PC-9 (cell line): ENCODE measurements at regions not wholly inside any gene's neighbourhood (a gene's known extent, or its start where the extent isn't known, plus 50 kb on each side); places are given as distances from the start of the nearest gene placed in this dataset.

Experiments
- BruUV-seq: library from RNA; stranded (reverse); fragments of 400-500 nt; replicated peaks from 2 replicates; lab custom pipeline; 2021; lab: Mats Ljungman, UMichigan
- CTCF ChIA-PET: fragments of 300-600 bp; sonication (Branson Sonifier 250); formaldehyde crosslinking; loops from one replicate; lab custom pipeline; 2022; ENCODE audit warnings: antibody characterized with exemption; lab: Charles Lee
- POLR2A ChIA-PET: fragments of 300-600 bp; sonication (Branson Sonifier 250); formaldehyde crosslinking; loops from one replicate; lab custom pipeline; 2022; ENCODE audit warnings: antibody characterized with exemption; ENCODE audit not compliant: unreplicated experiment; lab: Charles Lee
- DNase-seq, 2 experiments: peaks; one replicate each; pipeline versions ENCODE4 v3.0.0 to v3.0.0-alpha.2; 2015 to 2022; ENCODE audit warnings: mixed read lengths in 1 of 2
- H2AFZ ChIP-seq: fragments of 200-600 bp; sonication (generic); 2 replicates; pipeline ENCODE4 v1.8.1; 2017; ENCODE audit warnings: antibody characterized with exemption
- H3F3A ChIP-seq: fragments of 200-600 bp; sonication (generic); 2 replicates; pipeline ENCODE4 v1.8.1; 2017; ENCODE audit warnings: antibody characterized with exemption, mild to moderate bottlenecking, low read depth; ENCODE audit not compliant: insufficient read depth
- H3K27ac ChIP-seq: fragments of 200-600 bp; sonication (generic); 2 replicates; pipeline ENCODE4 v1.6.1; 2016; ENCODE audit warnings: mixed run types
- H3K27me3 ChIP-seq: fragments of 200-600 bp; sonication (generic); 2 replicates; pipeline ENCODE4 v1.6.1; 2016; ENCODE audit warnings: low read depth, mixed run types; ENCODE audit not compliant: insufficient read depth
- H3K36me3 ChIP-seq: fragments of 200-600 bp; sonication (generic); 2 replicates; pipeline ENCODE4 v1.6.1; 2016; ENCODE audit warnings: low read depth, mixed run types
- H3K4me1 ChIP-seq: fragments of 200-600 bp; sonication (generic); replicated peaks from 2 replicates; pipeline ENCODE4 v1.6.1; 2016; ENCODE audit warnings: mixed run types; ENCODE audit not compliant: insufficient read depth
- H3K4me2 ChIP-seq: fragments of 200-600 bp; sonication (generic); 2 replicates; pipeline ENCODE4 v1.6.1; 2017; ENCODE audit warnings: mixed run types
- H3K4me3 ChIP-seq: fragments of 200-600 bp; sonication (generic); 2 replicates; pipeline ENCODE4 v1.6.1; 2016; ENCODE audit warnings: mixed run types
- H3K79me2 ChIP-seq: fragments of 200-600 bp; sonication (generic); 2 replicates; pipeline ENCODE4 v1.6.1; 2017; ENCODE audit warnings: low read depth, mixed run types
- H3K9me2 ChIP-seq: fragments of 200-600 bp; sonication (generic); 2 replicates; pipeline ENCODE4 v1.8.1; 2017; ENCODE audit warnings: mild to moderate bottlenecking; ENCODE audit not compliant: insufficient read depth
- H3K9me3 ChIP-seq: fragments of 200-600 bp; sonication (generic); 2 replicates; pipeline ENCODE4 v1.8.1; 2016; ENCODE audit warnings: low read depth; ENCODE audit not compliant: insufficient read depth
- H4K20me1 ChIP-seq: fragments of 200-600 bp; sonication (generic); 2 replicates; pipeline ENCODE4 v1.8.1; 2017; ENCODE audit not compliant: insufficient read depth
- CTCF ChIP-seq: fragments of 200-600 bp; sonication (generic); conservative IDR thresholded peaks from 2 replicates; pipeline ENCODE4 v1.6.1; 2017; ENCODE audit warnings: mixed run types, antibody characterized with exemption, mild to moderate bottlenecking, moderate library complexity
- EZH2 ChIP-seq: fragments of 200-600 bp; sonication (generic); IDR thresholded peaks from 2 replicates; pipeline ENCODE4 v1.8.0; 2017; ENCODE audit warnings: antibody characterized with exemption, low read depth
- intact Hi-C: fragments of 100-400 bp; cut with micrococcal nuclease; formaldehyde crosslinking; loops from one replicate; pipeline ENCODE4 v1.10.0; 2022; ENCODE audit not compliant: unreplicated experiment

GRCh38 chr4:66212489-66212888 lies 542.2 kb upstream of the EPHA5 start:
- BruUV-seq, result no TSS peak
- H2AFZ ChIP-seq, result no peak overlapping the region
- H3K4me3 ChIP-seq, result no peak overlapping the region
- H3K79me2 ChIP-seq, result no peaks in the 10 kb centered on the region
- H3K4me2 ChIP-seq, result no peak overlapping the region
- H3K27me3 ChIP-seq, result no peaks in the 10 kb centered on the region
- no peak overlapping the region for H3K27ac ChIP-seq
- H3K9me2 ChIP-seq, result no peaks in the 10 kb centered on the region
- H3K36me3 ChIP-seq, result no peaks in the 10 kb centered on the region
- POLR2A ChIA-PET, result no interaction called here
- H3F3A ChIP-seq, result no peaks in the 10 kb centered on the region
- H3K4me1 ChIP-seq, result no peaks in the 10 kb centered on the region
- TF ChIP-seq EZH2, result no peak
- no peak for TF ChIP-seq CTCF
- intact Hi-C loops, result no loop called here
- no peaks in the 10 kb centered on the region for H4K20me1 ChIP-seq
- H3K9me3 ChIP-seq, result no peaks in the 10 kb centered on the region
- DNase-seq, result no peak
- CTCF ChIA-PET, result no interaction called here

- H3K4me3 ChIP-seq, result no peak overlapping the region
- no peaks in the 10 kb centered on the region for H3K27me3 ChIP-seq
- no peak for TF ChIP-seq CTCF
- TF ChIP-seq EZH2, result no peak
- no peak overlapping the region for H3K4me2 ChIP-seq
- H3K9me3 ChIP-seq, result no peaks in the 10 kb centered on the region
- no peak overlapping the region for H2AFZ ChIP-seq
- no peaks in the 10 kb centered on the region for H3K4me1 ChIP-seq
- intact Hi-C loops, result no loop called here
- ChIA-PET CTCF (no interaction called here), POLR2A (no interaction called here)
- BruUV-seq, result no TSS peak
- H3K27ac ChIP-seq, result no peak overlapping the region
- H3F3A ChIP-seq, result no peaks in the 10 kb centered on the region
- H3K36me3 ChIP-seq, result no peaks in the 10 kb centered on the region
- no peaks in the 10 kb centered on the region for H3K79me2 ChIP-seq
- H4K20me1 ChIP-seq, result no peaks in the 10 kb centered on the region
- DNase-seq, result no peak
- H3K9me2 ChIP-seq, result no peaks in the 10 kb centered on the region
These were observed 534.4 kb upstream of the EPHA5 start for GRCh38 chr4:66204534-66205247.

DNA sequence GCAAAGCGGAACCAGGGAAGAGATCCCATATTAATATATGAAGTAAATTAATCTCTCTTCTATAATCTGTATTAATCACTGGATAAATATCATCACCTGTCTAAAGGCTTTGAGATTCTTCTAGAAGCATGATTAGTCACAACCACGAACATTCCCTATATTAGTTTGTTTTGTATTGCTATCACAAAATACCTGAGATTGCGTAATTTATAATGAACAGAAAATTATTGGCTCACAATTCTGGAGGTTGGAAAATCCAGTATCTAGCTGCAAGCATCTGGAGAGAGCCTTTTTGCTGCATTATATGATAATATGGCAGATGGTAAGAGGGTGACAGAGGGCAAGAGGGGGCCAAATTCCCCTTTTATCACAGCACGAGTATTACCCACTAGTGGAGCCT lies 532.6 kb upstream of the EPHA5 start:
- H3K4me3 ChIP-seq, result no peak overlapping the region
- intact Hi-C loops, result no loop called here
- TF ChIP-seq EZH2 (no peak), CTCF (no peak)
- ChIA-PET POLR2A (no interaction called here), CTCF (no interaction called here)
- no peak overlapping the region for H2AFZ ChIP-seq
- no peak overlapping the region for H3K4me2 ChIP-seq
- H3K36me3 ChIP-seq, result no peaks in the 10 kb centered on the region
- no peaks in the 10 kb centered on the region for H3K9me3 ChIP-seq
- no TSS peak for BruUV-seq
- DNase-seq, result no peak
- H3K27ac ChIP-seq, result no peak overlapping the region
- H4K20me1 ChIP-seq, result no peaks in the 10 kb centered on the region
- no peaks in the 10 kb centered on the region for H3K27me3 ChIP-seq
- H3K79me2 ChIP-seq, result no peaks in the 10 kb centered on the region
- H3F3A ChIP-seq, result no peaks in the 10 kb centered on the region
- H3K4me1 ChIP-seq, result no peaks in the 10 kb centered on the region
- no peaks in the 10 kb centered on the region for H3K9me2 ChIP-seq
